ENCODE measurements at regions not wholly inside any gene's neighbourhood (a gene's known extent, or its start where the extent isn't known, plus 50 kb on each side); places are given as distances from the start of the nearest gene placed in this dataset.
"Not testable (repeated sequence)": the region's sequence is repeated elsewhere in the genome, so short reads cannot be mapped to it uniquely, and the experiment has no call there.

- DNase-seq = no peak
Observed at GRCh38 chr7:118420888-118421287, 196.4 kb downstream of the ANKRD7 start.

- no peak for DNase-seq
Observed at GRCh38 chr7:118429141-118429540, 204.6 kb downstream of the ANKRD7 start.

- no peak for DNase-seq
Observed at GRCh38 chr7:118436663-118437062, 212.2 kb downstream of the ANKRD7 start.

GRCh38 chr7:118449030-118449429, 224.5 kb downstream of the ANKRD7 start:
- DNase-seq = not testable (repeated sequence)

GRCh38 chr7:118449797-118450567, 225.5 kb downstream of the ANKRD7 start:
- DNase-seq = no peak

- no peak for DNase-seq
Observed at GRCh38 chr7:118452128-118452527, 227.6 kb downstream of the ANKRD7 start.

- no peak for DNase-seq
Observed at GRCh38 chr7:118467381-118467780, 242.9 kb downstream of the ANKRD7 start.

GRCh38 chr7:118472581-118472980, 248.1 kb downstream of the ANKRD7 start:
- DNase-seq = no peak

GRCh38 chr7:118473271-118473670, 248.8 kb downstream of the ANKRD7 start:
- DNase-seq = no peak

- DNase-seq = no peak
Observed at GRCh38 chr7:118476036-118476435, 251.5 kb downstream of the ANKRD7 start.

- DNase-seq = no peak
Observed at GRCh38 chr7:118477036-118477435, 252.5 kb downstream of the ANKRD7 start.

GRCh38 chr7:118478236-118478635, 253.7 kb downstream of the ANKRD7 start:
- no peak for DNase-seq

GRCh38 chr7:118478931-118479330, 254.4 kb downstream of the ANKRD7 start:
- no peak for DNase-seq

GRCh38 chr7:118492466-118492865, 268.0 kb downstream of the ANKRD7 start:
- no peak for DNase-seq

- no peak for DNase-seq
Observed at GRCh38 chr7:118496138-118496644, 271.7 kb downstream of the ANKRD7 start.

GRCh38 chr7:118502235-118502634, 277.7 kb downstream of the ANKRD7 start:
- DNase-seq = no peak

- DNase-seq = no peak
Observed at GRCh38 chr7:118511146-118511545, 286.6 kb downstream of the ANKRD7 start.

- no peak for DNase-seq
Observed at GRCh38 chr7:118517275-118517674, 292.8 kb downstream of the ANKRD7 start.

GRCh38 chr7:118525020-118525419, 300.5 kb downstream of the ANKRD7 start:
- DNase-seq = no peak

GRCh38 chr7:118531566-118531965, 307.1 kb downstream of the ANKRD7 start:
- no peak for DNase-seq

GRCh38 chr7:118559207-118559606, 334.7 kb downstream of the ANKRD7 start:
- no peak for DNase-seq

GRCh38 chr7:118563311-118563710, 338.8 kb downstream of the ANKRD7 start:
- no peak for DNase-seq

- no peak for DNase-seq
Observed at GRCh38 chr7:118572604-118573003, 348.1 kb downstream of the ANKRD7 start.

GRCh38 chr7:118573085-118573484, 348.6 kb downstream of the ANKRD7 start:
- no peak for DNase-seq

- no peak for DNase-seq
Observed at GRCh38 chr7:118575393-118575948, 351.0 kb downstream of the ANKRD7 start.

Data from NCI-H187 (cell line).